Right atrium auricular region (tissue), 2 donors: ENCODE measurements at regions not wholly inside any gene's neighbourhood (a gene's known extent, or its start where the extent isn't known, plus 50 kb on each side); places are given as distances from the start of the nearest gene placed in this dataset.

Source experiments
- DNase-seq: peaks from one replicate; pipeline ENCODE4 v3.0.0-alpha.2; 2019; ENCODE audit warnings: low spot score
- H3K27ac ChIP-seq, 2 donors: fragments of 200-600 bp; sonication (generic); 1 replicate in 1 of 2; 2 replicates in 1 of 2; pipeline ENCODE4 v1.5.1; 2016 to 2019
- H3K27me3 ChIP-seq, 2 donors: fragments of 200-600 bp; sonication (generic); one replicate each; pipeline versions ENCODE4 v1.5.1 to v1.6.0; 2017 to 2019
- H3K36me3 ChIP-seq: fragments of 200-600 bp; sonication (generic); one replicate; pipeline ENCODE4 v1.5.1; 2016
- H3K4me1 ChIP-seq, 2 donors: fragments of 200-600 bp; sonication (generic); one replicate each; pipeline versions ENCODE4 v1.5.1 to v1.6.0; 2017 to 2019
- H3K4me3 ChIP-seq, 2 donors: fragments of 200-600 bp; sonication (generic); 1 replicate in 1 of 2; 2 replicates in 1 of 2; pipeline ENCODE4 v1.5.1; 2017 to 2019; ENCODE audit warnings: mild to moderate bottlenecking in 1 of 2, moderate library complexity in 1 of 2
- H3K9me3 ChIP-seq, 2 donors: fragments of 200-600 bp; sonication (generic); one replicate each; pipeline ENCODE4 v1.5.1; 2019
- TF ChIP-seq, protein P1 (sequence below), 2 donors: fragments of 200-600 bp; sonication (generic); IDR thresholded peaks; one replicate each; pipeline ENCODE4 v1.5.1; 2019; ENCODE audit warnings: antibody characterized with exemption in 2 of 2

DNA sequence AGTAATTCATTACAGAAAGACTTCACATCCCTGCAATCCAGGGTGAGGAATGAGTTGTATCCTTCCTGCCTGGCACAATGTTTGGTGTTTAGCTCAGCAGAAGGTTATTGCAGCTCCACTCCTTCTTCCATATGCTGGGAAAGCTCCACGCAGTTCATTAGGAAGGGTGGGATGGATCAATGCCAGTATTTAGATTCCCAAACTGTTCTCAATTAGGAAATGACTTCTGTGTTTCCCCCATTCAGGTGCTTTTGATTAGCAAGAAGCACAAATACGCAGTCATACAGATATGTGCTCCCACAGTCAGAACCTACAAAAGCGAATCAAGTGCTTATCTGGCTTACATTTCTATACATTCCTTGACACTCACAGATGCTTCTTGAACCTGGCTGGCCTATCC is 340.6 kb downstream of the NYAP2 start:
- Histone ChIP-seq H3K4me3 (no peak overlapping the region), H3K36me3 (no peaks in the 10 kb centered on the region), H3K27ac (no peak overlapping the region), H3K9me3 (no peaks in the 10 kb centered on the region), H3K27me3 (no peaks in the 10 kb centered on the region), H3K4me1 (no peaks in the 10 kb centered on the region)
- no peak for DNase-seq
- TF ChIP-seq, protein P1, sequence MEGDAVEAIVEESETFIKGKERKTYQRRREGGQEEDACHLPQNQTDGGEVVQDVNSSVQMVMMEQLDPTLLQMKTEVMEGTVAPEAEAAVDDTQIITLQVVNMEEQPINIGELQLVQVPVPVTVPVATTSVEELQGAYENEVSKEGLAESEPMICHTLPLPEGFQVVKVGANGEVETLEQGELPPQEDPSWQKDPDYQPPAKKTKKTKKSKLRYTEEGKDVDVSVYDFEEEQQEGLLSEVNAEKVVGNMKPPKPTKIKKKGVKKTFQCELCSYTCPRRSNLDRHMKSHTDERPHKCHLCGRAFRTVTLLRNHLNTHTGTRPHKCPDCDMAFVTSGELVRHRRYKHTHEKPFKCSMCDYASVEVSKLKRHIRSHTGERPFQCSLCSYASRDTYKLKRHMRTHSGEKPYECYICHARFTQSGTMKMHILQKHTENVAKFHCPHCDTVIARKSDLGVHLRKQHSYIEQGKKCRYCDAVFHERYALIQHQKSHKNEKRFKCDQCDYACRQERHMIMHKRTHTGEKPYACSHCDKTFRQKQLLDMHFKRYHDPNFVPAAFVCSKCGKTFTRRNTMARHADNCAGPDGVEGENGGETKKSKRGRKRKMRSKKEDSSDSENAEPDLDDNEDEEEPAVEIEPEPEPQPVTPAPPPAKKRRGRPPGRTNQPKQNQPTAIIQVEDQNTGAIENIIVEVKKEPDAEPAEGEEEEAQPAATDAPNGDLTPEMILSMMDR (IDR thresholded peaks at IDR 0.05), result no peak

DNA sequence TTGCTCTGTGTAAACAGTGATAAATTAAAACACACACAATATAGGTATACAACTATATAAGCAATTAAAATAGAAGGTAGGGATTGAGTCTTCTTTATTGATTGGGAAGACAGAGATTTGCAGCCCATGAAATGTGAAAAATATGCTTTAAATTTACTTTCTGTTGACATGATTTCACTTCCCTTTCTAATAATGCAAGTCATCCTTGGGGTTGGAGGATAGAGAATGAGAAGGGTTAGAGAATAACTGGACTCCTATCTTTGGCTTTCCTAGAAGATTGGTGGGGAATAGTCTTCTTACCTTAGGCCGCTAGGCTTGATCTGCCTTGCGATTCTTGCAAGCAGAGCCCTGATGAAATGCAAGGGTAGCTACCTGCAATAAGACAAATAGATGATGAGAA is 339.8 kb downstream of the NYAP2 start:
- no peaks in the 10 kb centered on the region for H3K27me3 ChIP-seq
- no peaks in the 10 kb centered on the region for H3K4me1 ChIP-seq
- no peaks in the 10 kb centered on the region for H3K36me3 ChIP-seq
- no peak overlapping the region for H3K4me3 ChIP-seq
- H3K27ac ChIP-seq, result no peak overlapping the region
- DNase-seq, result no peak
- H3K9me3 ChIP-seq, result no peaks in the 10 kb centered on the region
- TF ChIP-seq, protein P1 (IDR thresholded peaks at IDR 0.05), result no peak

DNA sequence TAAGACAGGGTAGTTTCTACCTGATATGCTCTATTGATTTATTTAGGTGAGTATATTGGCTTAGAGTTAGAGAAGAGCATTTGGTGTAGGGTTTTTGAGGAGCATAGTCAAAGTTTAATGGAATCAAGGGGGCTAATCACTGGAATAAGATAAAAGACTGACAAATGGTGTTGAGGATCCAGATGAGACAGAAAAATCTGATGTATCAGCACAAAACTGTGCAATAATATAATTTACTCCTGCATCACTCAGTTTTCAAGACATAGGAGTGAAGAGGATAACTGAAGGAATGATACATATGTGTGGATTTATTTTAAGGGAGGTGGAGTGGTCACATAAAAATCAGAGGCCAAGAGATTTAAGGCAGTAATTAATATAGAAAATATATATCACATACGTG is 339.2 kb downstream of the NYAP2 start:
- H3K27me3 ChIP-seq, result no peaks in the 10 kb centered on the region
- H3K4me3 ChIP-seq, result no peak overlapping the region
- TF ChIP-seq, protein P1 (IDR thresholded peaks at IDR 0.05), result no peak
- H3K27ac ChIP-seq, result no peak overlapping the region
- no peaks in the 10 kb centered on the region for H3K4me1 ChIP-seq
- no peaks in the 10 kb centered on the region for H3K9me3 ChIP-seq
- H3K36me3 ChIP-seq, result no peaks in the 10 kb centered on the region
- no peak for DNase-seq

DNA sequence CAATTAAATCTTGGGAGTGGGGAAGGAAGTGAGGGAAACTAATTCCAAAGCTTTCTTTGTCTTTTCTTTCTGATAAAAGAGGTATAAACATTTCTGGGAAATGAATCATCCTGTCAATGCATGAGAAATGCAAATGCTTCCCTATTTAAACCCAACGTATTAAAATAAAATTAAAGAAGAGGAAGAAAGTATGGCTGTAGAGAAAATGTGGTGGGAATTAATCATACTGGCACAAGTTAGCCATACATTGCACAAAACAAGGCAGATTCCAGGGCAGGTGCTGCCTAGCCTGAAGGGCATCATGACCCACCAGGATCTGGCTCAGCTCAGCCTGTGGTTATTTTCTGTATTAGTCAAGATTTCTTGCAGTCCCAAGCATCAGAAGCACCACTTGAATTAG is 338.0 kb downstream of the NYAP2 start:
- Histone ChIP-seq H3K9me3 (no peaks in the 10 kb centered on the region), H3K4me1 (no peaks in the 10 kb centered on the region), H3K27me3 (no peaks in the 10 kb centered on the region), H3K36me3 (no peaks in the 10 kb centered on the region), H3K4me3 (no peak overlapping the region), H3K27ac (no peak overlapping the region)
- DNase-seq, result no peak
- TF ChIP-seq, protein P1 (IDR thresholded peaks at IDR 0.05), result no peak

DNA sequence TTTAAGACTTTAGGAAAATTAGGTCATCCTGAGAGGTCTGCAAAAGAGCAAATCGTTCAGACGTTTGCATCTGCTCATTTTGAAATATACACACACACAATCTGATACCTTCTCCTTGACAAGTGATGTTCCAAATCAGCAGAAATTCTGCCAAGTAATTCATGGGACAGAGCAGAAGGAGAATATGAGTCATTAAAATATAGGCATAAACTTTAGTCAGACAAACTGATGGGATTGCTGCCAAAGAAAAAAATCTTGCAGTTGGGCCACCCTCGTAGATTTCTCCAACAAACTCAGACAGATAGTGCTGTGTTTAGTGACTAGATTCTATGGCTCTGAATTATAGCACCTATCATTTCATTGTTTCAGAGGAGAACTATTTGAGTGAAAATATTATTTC is 336.3 kb downstream of the NYAP2 start:
- DNase-seq, result no peak
- no peaks in the 10 kb centered on the region for H3K9me3 ChIP-seq

DNA sequence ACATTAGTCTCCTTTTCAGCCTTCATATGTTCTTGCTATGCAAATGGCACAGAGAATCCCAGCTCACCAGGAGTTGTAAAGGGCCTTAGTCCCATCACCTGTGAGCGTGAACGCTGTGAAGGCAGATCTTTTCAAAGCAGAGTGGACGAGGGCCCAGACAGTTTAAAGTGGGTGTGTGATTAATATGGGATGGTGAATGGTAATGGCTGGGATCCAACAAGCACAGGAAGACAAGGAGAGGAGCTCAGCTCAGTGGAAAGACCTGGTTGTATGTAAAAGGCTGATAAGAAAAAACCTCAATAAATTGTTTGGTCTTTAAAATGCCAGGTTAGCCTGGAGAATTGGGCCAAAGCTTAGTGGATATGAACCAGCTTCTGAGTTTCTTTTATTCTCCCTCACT is 326.2 kb downstream of the NYAP2 start:
- TF ChIP-seq, protein P1 (IDR thresholded peaks at IDR 0.05), result no peak
- no peaks in the 10 kb centered on the region for H3K27me3 ChIP-seq
- no peak for DNase-seq
- no peak overlapping the region for H3K4me3 ChIP-seq
- H3K9me3 ChIP-seq, result no peaks in the 10 kb centered on the region
- H3K36me3 ChIP-seq, result no peaks in the 10 kb centered on the region
- H3K4me1 ChIP-seq, result no peaks in the 10 kb centered on the region
- H3K27ac ChIP-seq, result no peak overlapping the region

More for the DNA sequence above, 336.3 kb downstream of the NYAP2 start:
- no peaks in the 10 kb centered on the region for H3K36me3 ChIP-seq
- no peaks in the 10 kb centered on the region for H3K4me1 ChIP-seq
- TF ChIP-seq, protein P1 (IDR thresholded peaks at IDR 0.05), result no peak
- no peaks in the 10 kb centered on the region for H3K27me3 ChIP-seq
- H3K4me3 ChIP-seq, result no peak overlapping the region
- H3K27ac ChIP-seq, result no peak overlapping the region
